Spinal cord (tissue), 9 donors: ENCODE measurements at regions not wholly inside any gene's neighbourhood (a gene's known extent, or its start where the extent isn't known, plus 50 kb on each side); places are given as distances from the start of the nearest gene placed in this dataset.
"Not testable (repeated sequence)": the region's sequence is repeated elsewhere in the genome, so short reads cannot be mapped to it uniquely, and the experiment has no call there.

Source experiments
- DNase-seq, 6 donors: peaks; one replicate each; pipeline versions ENCODE4 v3.0.0 to v3.0.0-alpha.2; 2013 to 2015; ENCODE audit warnings: low spot score in 6 of 6, low read depth in 4 of 6
- H3K27ac ChIP-seq: one replicate; pipeline ENCODE4 v1.5.1; 2013; ENCODE audit warnings: low read depth, low read length, control low read depth
- H3K27me3 ChIP-seq: one replicate; pipeline ENCODE4 v1.6.1; 2013; ENCODE audit warnings: low read length; ENCODE audit not compliant: control insufficient read depth, insufficient read depth
- H3K36me3 ChIP-seq: one replicate; pipeline ENCODE4 v1.6.1; 2013; ENCODE audit warnings: low read length; ENCODE audit not compliant: control insufficient read depth, insufficient read depth
- H3K4me1 ChIP-seq: one replicate; pipeline ENCODE4 v1.6.1; 2013; ENCODE audit warnings: low read length; ENCODE audit not compliant: control insufficient read depth, insufficient read depth
- H3K4me3 ChIP-seq: one replicate; pipeline ENCODE4 v1.5.1; 2013; ENCODE audit warnings: low read depth, low read length, control low read depth
- H3K9me3 ChIP-seq: one replicate; pipeline ENCODE4 v1.6.1; 2013; ENCODE audit warnings: low read length; ENCODE audit not compliant: control insufficient read depth, insufficient read depth
- WGBS: methylation state at CpG from one replicate; pipeline ENCODE4 v1.1.5; 2013; ENCODE audit warnings: missing lambda C conversion rate; ENCODE audit not compliant: insufficient coverage; 5-methylcytosine and 5-hydroxymethylcytosine counted together
- donor health status: healthy.

DNA sequence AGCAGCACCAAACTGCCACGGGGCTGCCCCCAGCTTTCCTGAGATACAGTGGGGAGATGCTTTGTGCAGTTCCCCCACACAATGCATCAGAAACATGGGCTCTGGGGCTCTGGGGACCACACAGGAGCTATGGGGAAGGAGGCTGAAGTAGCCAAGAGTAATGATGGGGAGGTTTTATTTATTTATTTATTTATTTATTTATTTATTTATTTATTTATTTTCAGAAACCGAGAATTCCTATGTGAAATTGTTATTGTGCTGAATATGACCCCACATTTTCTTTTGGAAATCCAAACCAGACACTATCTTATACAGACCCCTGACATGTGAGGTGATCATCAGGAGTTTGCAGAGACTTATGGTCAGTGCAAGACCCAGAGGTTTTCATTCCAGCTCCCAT, 84.4 kb downstream of the MTNR1B start:
- no peak overlapping the region for H3K4me3 ChIP-seq
- H3K36me3 ChIP-seq = no peaks in the 10 kb centered on the region
- H3K27me3 ChIP-seq = no peaks in the 10 kb centered on the region
- WGBS = 100% methylated on average over 1 of the region's 2 CpGs
- H3K9me3 ChIP-seq = no peaks in the 10 kb centered on the region
- DNase-seq = no peak
- no peaks in the 10 kb centered on the region for H3K4me1 ChIP-seq
- no peak overlapping the region for H3K27ac ChIP-seq

DNA sequence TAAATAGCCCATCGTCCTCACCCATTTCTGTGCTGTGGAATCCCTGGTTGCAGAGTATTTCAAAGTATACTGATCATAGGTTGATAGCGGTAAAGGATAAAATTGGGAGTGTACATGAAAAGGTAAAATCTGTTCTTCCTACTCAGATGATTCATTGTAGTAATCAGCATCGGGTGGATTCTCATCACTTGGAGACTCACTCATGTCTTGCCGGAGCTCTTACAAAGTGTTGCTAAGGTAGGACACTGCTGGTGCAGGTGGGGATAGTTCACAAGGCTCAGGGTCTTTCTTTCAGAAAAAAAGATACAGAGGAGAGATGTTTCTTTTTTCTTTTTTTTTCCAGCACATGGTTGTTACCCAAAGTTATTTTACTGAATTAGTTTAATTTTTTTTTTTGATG, 84.8 kb downstream of the MTNR1B start:
- Histone ChIP-seq H3K27me3 (no peaks in the 10 kb centered on the region), H3K4me1 (no peaks in the 10 kb centered on the region), H3K4me3 (no peak overlapping the region), H3K9me3 (no peaks in the 10 kb centered on the region), H3K27ac (no peak overlapping the region), H3K36me3 (no peaks in the 10 kb centered on the region)
- no peak for DNase-seq
- 80% methylated on average over 3 of the region's 4 CpGs for WGBS

DNA sequence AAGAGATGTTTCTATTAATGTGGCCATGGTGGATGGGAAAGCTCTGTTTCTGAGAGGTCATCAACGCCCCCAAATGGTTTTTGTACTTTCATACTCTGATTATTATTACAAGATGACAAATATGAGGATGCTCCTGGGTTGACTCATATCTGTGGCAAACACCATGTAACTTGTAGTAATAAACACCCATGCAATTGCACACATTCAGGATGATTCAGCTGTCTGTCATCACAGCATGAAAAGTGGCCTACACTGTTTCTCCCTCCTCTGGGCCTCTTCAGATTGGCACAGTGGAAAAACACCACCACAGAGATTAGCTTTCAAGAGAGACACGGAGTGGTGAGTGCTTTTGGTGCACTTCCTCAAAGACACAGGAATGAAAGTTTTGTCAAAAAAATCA, 85.4 kb downstream of the MTNR1B start:
- no peaks in the 10 kb centered on the region for H3K27me3 ChIP-seq
- no peak overlapping the region for H3K4me3 ChIP-seq
- no peaks in the 10 kb centered on the region for H3K9me3 ChIP-seq
- no peak overlapping the region for H3K27ac ChIP-seq
- no peaks in the 10 kb centered on the region for H3K4me1 ChIP-seq
- WGBS = no CpG with 5 or more reads among the region's 2 CpGs
- no peak for DNase-seq
- H3K36me3 ChIP-seq = no peaks in the 10 kb centered on the region

DNA sequence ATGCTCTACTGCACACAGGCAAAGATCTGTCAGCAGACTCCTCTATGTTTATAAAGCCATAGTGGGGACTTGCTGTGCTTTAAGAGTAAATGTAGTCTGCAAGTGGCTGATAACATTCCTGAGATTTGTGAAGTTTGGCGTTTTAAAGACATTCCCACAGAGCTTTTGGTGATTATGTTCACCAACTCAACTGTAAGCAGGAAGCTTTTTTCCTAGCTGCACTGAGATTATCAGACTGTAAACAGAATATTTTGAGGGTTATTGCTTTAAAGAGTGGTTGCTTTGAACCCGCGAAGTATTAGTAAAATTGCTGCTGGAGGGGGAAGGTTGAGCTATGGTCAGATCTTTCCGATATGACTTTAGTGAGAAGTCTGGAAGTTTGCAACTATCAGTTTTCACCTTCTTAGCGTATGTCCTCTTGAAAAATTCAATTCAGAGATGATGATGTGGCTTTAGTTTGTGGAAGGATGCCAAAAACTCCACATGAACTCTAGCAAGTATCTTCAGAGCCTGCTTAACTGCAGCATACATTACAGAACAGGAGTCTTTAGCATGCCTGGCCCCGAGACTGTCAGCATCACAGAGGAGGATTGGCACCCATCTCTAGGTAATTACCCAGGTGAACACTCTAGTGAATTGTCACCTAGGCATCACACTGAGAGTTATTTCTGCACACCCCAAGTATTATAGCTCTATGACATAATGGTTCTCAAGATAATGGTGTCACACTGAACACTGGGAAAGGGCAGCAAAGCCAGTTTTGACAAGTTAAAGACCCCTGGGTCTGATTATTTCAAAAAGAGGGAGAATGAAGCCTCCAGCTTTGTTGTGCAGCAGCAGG, 89.9 kb downstream of the MTNR1B start:
- 62% methylated on average over 2 of the region's 6 CpGs for WGBS
- DNase-seq = peak in 2 of 6 donors; percentile 39 to 71
- H3K27ac ChIP-seq = no peak overlapping the region

DNA sequence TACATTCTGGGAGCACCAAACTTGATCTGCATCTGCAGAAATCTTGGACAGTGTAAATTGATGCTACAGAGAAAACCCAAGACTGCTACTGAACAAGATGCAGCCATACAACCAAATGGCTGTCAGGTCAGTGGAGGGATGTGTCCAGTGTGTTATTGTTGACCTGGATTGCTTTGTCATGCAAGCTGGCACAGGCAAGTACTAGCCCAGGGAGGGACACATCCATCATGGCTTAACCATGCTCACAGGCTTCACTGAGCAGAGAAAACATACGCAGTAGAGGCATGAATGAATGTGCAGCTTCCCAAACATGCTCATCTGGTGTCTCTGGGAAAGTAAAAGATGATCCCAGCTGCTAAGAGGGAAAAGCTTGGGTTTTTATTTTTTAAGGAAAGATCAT, 93.6 kb downstream of the MTNR1B start:
- WGBS = no CpG with 5 or more reads among the region's 1 CpG
- H3K36me3 ChIP-seq = no peaks in the 10 kb centered on the region
- H3K9me3 ChIP-seq = no peaks in the 10 kb centered on the region
- H3K4me3 ChIP-seq = no peak overlapping the region
- no peaks in the 10 kb centered on the region for H3K4me1 ChIP-seq
- H3K27ac ChIP-seq = no peak overlapping the region
- H3K27me3 ChIP-seq = no peaks in the 10 kb centered on the region
- no peak for DNase-seq

More for the DNA sequence above, 89.9 kb downstream of the MTNR1B start:
- Histone ChIP-seq H3K4me3 (no peak overlapping the region), H3K36me3 (no peaks in the 10 kb centered on the region), H3K27me3 (no peaks in the 10 kb centered on the region), H3K4me1 (no peaks in the 10 kb centered on the region), H3K9me3 (no peaks in the 10 kb centered on the region)

DNA sequence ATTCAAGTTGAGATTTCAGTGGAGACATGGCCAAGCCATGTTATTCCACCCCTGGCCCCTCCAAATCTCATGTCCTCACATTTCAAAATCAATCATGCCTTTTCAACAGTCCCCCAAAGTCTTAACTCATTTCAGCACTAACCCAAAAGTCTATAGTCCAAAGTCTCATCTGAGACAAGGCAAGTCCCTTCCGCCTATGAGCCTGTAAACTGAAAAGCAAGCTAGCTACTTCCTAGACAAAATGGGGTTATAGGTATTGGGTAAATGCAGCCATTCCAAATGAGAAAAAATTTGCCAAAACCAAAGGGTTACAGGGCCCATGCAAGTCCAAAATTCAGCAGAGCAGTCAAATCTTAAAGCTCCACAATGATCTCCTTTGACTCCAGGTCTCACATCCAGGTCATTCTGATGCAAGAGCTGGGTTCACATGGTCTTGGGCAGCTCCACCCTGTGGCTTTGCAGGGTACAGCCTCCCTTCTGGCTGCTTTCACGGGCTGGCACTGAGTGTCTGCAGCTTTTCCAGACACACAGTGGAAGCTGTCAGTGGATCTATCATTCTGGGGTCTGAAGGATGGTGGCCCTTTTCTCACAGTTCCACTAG, 95.7 kb downstream of the MTNR1B start:
- H3K9me3 ChIP-seq, H3K27ac ChIP-seq, H3K4me1 ChIP-seq, DNase-seq, H3K36me3 ChIP-seq, H3K4me3 ChIP-seq, H3K27me3 ChIP-seq: not testable (repeated sequence)
- WGBS = 80% methylated on average over 1 of the region's 2 CpGs

DNA sequence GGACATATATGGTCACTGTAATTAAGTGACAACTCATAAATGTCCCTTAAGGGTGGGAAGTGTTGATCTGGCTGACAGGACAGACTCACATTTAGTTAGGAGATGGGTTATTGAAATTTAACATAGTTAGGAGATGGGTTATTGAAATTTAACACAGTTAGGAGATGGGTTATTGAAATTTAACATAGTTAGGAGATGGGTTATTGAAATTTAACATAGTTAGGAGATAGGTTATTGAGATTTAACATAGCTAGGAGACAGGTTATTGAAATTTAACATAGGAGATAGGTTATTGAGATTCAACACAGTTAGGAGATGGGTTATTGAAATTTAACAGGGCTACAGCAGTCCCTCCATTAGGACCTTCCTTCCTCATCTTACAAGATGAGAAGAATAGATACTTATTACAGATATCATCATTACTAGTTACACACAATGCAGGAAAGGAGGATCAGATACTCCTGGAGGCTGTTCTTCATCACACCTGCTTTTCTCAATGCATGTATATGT, 98.5 kb downstream of the MTNR1B start:
- Histone ChIP-seq H3K36me3 (no peaks in the 10 kb centered on the region), H3K4me3 (no peak overlapping the region), H3K4me1 (no peaks in the 10 kb centered on the region), H3K27me3 (no peaks in the 10 kb centered on the region), H3K27ac (no peak overlapping the region), H3K9me3 (no peaks in the 10 kb centered on the region)
- no peak for DNase-seq

DNA sequence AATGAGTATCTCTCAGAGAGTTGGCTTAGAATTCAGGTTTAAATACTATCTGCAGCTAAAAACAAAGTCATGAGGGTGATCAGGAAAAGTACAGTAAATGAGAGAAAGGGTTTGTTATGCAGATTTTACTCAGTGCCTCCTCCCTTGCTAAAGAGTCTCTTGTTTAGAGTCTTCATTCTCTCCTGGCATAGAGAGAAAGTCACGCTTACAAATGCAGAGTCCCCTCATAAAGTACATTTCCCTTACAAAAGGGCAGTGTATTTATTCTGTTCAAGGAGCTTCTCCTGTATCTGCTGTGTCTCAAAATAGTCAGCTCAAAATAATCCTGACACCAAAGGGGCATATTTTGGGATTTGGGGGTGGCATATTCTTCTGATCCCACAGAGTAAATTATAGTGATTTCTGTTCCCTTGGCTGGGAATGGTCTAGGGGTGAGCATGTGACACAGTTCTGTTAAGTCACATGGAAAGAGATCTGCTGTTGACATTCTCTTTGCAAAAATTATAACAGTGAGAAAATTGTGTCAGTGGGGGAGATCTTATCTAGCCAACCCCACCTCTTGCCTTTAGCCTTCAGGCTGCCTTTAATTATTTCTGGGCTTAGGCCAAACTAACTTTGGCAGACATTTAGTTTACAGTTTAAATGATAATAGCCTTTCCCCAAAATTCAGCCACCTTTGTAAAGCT, 102.9 kb downstream of the MTNR1B start:
- H3K27ac ChIP-seq = no peak overlapping the region
- no peaks in the 10 kb centered on the region for H3K9me3 ChIP-seq
- H3K4me3 ChIP-seq = no peak overlapping the region
- no peaks in the 10 kb centered on the region for H3K36me3 ChIP-seq
- no CpG with 5 or more reads among the region's 1 CpG for WGBS
- no peak for DNase-seq
- no peaks in the 10 kb centered on the region for H3K27me3 ChIP-seq
- H3K4me1 ChIP-seq = no peaks in the 10 kb centered on the region

DNA sequence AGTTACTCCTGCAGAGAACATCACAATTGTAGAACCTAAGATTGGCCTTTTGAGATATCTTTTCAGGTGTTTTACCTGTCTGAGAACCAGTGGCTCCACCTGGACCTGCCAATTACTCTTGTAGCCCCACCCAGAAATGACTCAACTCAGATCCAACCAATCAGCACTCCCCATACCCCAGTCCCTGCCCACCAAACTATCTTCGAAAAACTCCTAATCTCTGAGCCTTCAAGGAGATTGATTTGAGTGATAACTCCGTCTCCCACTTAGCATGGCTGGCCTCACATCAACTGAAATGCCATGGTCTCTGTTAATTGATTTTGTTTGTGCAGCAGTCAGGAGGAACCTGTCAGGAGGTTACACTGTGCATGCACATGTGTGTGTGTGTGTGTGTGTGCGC, 103.6 kb downstream of the MTNR1B start:
- Histone ChIP-seq H3K4me3 (no peak overlapping the region), H3K9me3 (no peaks in the 10 kb centered on the region), H3K27me3 (no peaks in the 10 kb centered on the region), H3K27ac (no peak overlapping the region), H3K36me3 (no peaks in the 10 kb centered on the region), H3K4me1 (no peaks in the 10 kb centered on the region)
- 67% methylated on average over 2 of the region's 3 CpGs for WGBS
- DNase-seq = no peak
